Heart right ventricle (tissue), 16 donors: ENCODE measurements at regions not wholly inside any gene's neighbourhood (a gene's known extent, or its start where the extent isn't known, plus 50 kb on each side); places are given as distances from the start of the nearest gene placed in this dataset.
"Not testable (repeated sequence)": the region's sequence is repeated elsewhere in the genome, so short reads cannot be mapped to it uniquely, and the experiment has no call there.

Experiments used
- ATAC-seq, 8 donors: fragments of 200-7000 bp; cut with Tn5 transposase; one replicate each; pipeline ENCODE4 v1.9.1; 2020; ENCODE audit warnings: mild to moderate bottlenecking in 8 of 8, moderate library complexity in 8 of 8, moderate number of reproducible peaks in 1 of 8
- DNase-seq, 2 donors: peaks; one replicate each; pipeline ENCODE4 v3.0.0-alpha.2; 2020
- H3K27ac ChIP-seq, 10 donors: fragments of 200-600 bp; sonication (generic) in 2 of 10; one replicate each; pipeline versions ENCODE4 v1.5.0 to v1.8.0; 2020 to 2022; ENCODE audit warnings: mild to moderate bottlenecking in 3 of 10
- H3K27me3 ChIP-seq, 7 donors: fragments of 200-600 bp; one replicate each; pipeline ENCODE4 v1.8.0; 2021 to 2022; ENCODE audit warnings: mild to moderate bottlenecking in 2 of 7
- H3K36me3 ChIP-seq, 9 donors: fragments of 200-600 bp; sonication (generic) in 1 of 9; one replicate each; pipeline versions ENCODE4 v1.5.0 to v1.8.0; 2020 to 2022; ENCODE audit warnings: mild to moderate bottlenecking in 2 of 9
- H3K4me1 ChIP-seq, 9 donors: fragments of 200-600 bp; sonication (generic) in 1 of 9; one replicate each; pipeline versions ENCODE4 v1.5.0 to v1.8.0; 2020 to 2022; ENCODE audit warnings: mild to moderate bottlenecking in 4 of 9
- H3K4me3 ChIP-seq, 10 donors: fragments of 200-600 bp; sonication (generic) in 2 of 10; one replicate each; pipeline versions ENCODE4 v1.5.0 to v1.8.0; 2020 to 2022; ENCODE audit warnings: mild to moderate bottlenecking in 7 of 10, moderate library complexity in 2 of 10
- H3K9me3 ChIP-seq, 11 donors: fragments of 200-600 bp in 10 of 11; sonication (generic) in 2 of 11; one replicate each; pipeline versions ENCODE4 v1.5.0 to v1.8.0; 2013 to 2022; ENCODE audit warnings: mild to moderate bottlenecking in 2 of 11, control low read depth in 1 of 11, moderate library complexity in 1 of 11
- CTCF ChIP-seq, 9 donors: fragments of 200-600 bp; sonication (generic) in 2 of 9; IDR thresholded peaks; one replicate each; pipeline versions ENCODE4 v1.5.0 to v1.8.0; 2021 to 2022; ENCODE audit warnings: antibody characterized with exemption in 9 of 9, mild to moderate bottlenecking in 5 of 9, moderate library complexity in 1 of 9
- WGBS, 2 donors: extraction: QIAGEN DNeasy Blood & Tissue Kit; methylation state at CpG; one replicate each; pipeline ENCODE4 v1.1.7; 2013; ENCODE audit warnings: inconsistent platforms in 1 of 2; 5-methylcytosine and 5-hydroxymethylcytosine counted together
- intact Hi-C, 10 donors: fragments of 100-400 bp; cut with DNase I; formaldehyde crosslinking; loops; one replicate each; pipeline versions ENCODE4 v1.11.1 to v1.14.2; 2022
- donor health status: Arrhythmogenic right ventricular cardiomyopathy.
- donor health status: ischemic (EF 13 %, LVEDD 7.1; RV severe dilation, severe dysfunction).
- donor health status: healthy with polysubstance abuse.
- donor health status: DM: no; HTN: yes; CAD: no.
- donor health status: DM: no; HTN: no; CAD: no.
- donor health status: ischemic (EF 25% LVEDD 6.9; RV normal size, moderate dysfunction).
- donor health status: ischemic (EF 25% LVEDD 5.7; RV mildly dilated, moderate dysfunction).
- donor health status: healthy.
- donor health status: DM: yes; HTN: yes; CAD: no.
- donor health status: Ischemic cardiomyopathy.
- donor health status: ischemic (EF 35%, LVEDD 5.7; RV mildly dilated, moderate dysfunction).
- donor health status: nonischemic (EF 11% LVEDD 7.7; RV severe dilation, severe dysfunction).
- donor health status: DM: yes; HTN: yes; CAD: no.
- donor health status: PGD.
- donor health status: ischemic (EF 29% LVEDD 5.4; RV normal size, mild dysfunction).
- donor health status: nonischemic (EF 23%, LVEDD 6.1; RV moderate dilation, normal function).

- TF ChIP-seq CTCF (IDR thresholded peaks at IDR 0.05), result no peak
- no peak overlapping the region for H3K4me3 ChIP-seq
- intact Hi-C loops, result no loop called here
Observed at GRCh38 chr1:56123421-56123820, 455.9 kb downstream of the PLPP3 start.

GRCh38 chr1:56120021-56120420 is 459.3 kb downstream of the PLPP3 start:
- no peak for TF ChIP-seq CTCF (IDR thresholded peaks at IDR 0.05)
- WGBS, 2 donors, result 77 to 80% methylated on average over 2 of the region's 2 CpGs
- Histone ChIP-seq H3K4me3 (no peak overlapping the region), H3K9me3 (peaks cover 0 to 21% (median 4%) of the 10 kb centered on the region in 11 donors), H3K27ac (no peak overlapping the region), H3K36me3 (no peaks in the 10 kb centered on the region), H3K27me3 (no peaks in the 10 kb centered on the region), H3K4me1 (no peaks in the 10 kb centered on the region)
- intact Hi-C loops, result no loop called here
- no peak for DNase-seq
- no peak for ATAC-seq

More at GRCh38 chr1:56123421-56123820, 455.9 kb downstream of the PLPP3 start:
- Histone ChIP-seq H3K36me3 (no peaks in the 10 kb centered on the region), H3K27ac (no peak overlapping the region), H3K27me3 (no peaks in the 10 kb centered on the region), H3K9me3 (peaks cover 0 to 26% (median 4%) of the 10 kb centered on the region in 11 donors), H3K4me1 (no peaks in the 10 kb centered on the region)
- ATAC-seq, result no peak
- no peak for DNase-seq

GRCh38 chr1:56118676-56119075 is 460.7 kb downstream of the PLPP3 start:
- H3K4me3 ChIP-seq, H3K27ac ChIP-seq, H3K27me3 ChIP-seq, DNase-seq, H3K36me3 ChIP-seq, H3K4me1 ChIP-seq, intact Hi-C loops, ATAC-seq: not testable (repeated sequence)
- peaks cover 0 to 21% (median 4%) of the 10 kb centered on the region in 11 donors for H3K9me3 ChIP-seq
- 96 to 97% methylated on average over 4 of the region's 4 CpGs for WGBS, 2 donors

- DNase-seq (no peak), ATAC-seq (no peak)
- H3K27ac ChIP-seq, result no peak overlapping the region
- no peaks in the 10 kb centered on the region for H3K27me3 ChIP-seq
- peaks cover 0 to 23% (median 2%) of the 10 kb centered on the region in 11 donors for H3K9me3 ChIP-seq
- H3K4me1 ChIP-seq, result peaks cover 0 to 4% (median 0%) of the 10 kb centered on the region in 9 donors
- no peak overlapping the region for H3K4me3 ChIP-seq
- 96 to 98% methylated on average over 3 of the region's 3 CpGs for WGBS, 2 donors
- intact Hi-C loops, result no loop called here
- H3K36me3 ChIP-seq, result no peaks in the 10 kb centered on the region
- TF ChIP-seq CTCF (IDR thresholded peaks at IDR 0.05), result no peak
Observed at GRCh38 chr1:56115701-56116100, 463.7 kb downstream of the PLPP3 start.

- TF ChIP-seq CTCF (IDR thresholded peaks at IDR 0.05), result no peak
- H3K9me3 ChIP-seq, result peaks cover 0 to 30% (median 3%) of the 10 kb centered on the region in 11 donors
- 69 to 73% methylated on average over 3 of the region's 3 CpGs for WGBS, 2 donors
- no peak overlapping the region for H3K4me3 ChIP-seq
- no peaks in the 10 kb centered on the region for H3K27me3 ChIP-seq
- no peak for DNase-seq
- H3K4me1 ChIP-seq, result peaks cover 0 to 4% (median 0%) of the 10 kb centered on the region in 9 donors
- intact Hi-C loops, result no loop called here
- ATAC-seq, result no peak
- no peak overlapping the region for H3K27ac ChIP-seq
- H3K36me3 ChIP-seq, result no peaks in the 10 kb centered on the region
Observed at GRCh38 chr1:56113679-56114078, 465.7 kb downstream of the PLPP3 start.
